ENCODE measurements at regions not wholly inside any gene's neighbourhood (a gene's known extent, or its start where the extent isn't known, plus 50 kb on each side); places are given as distances from the start of the nearest gene placed in this dataset.

DNA sequence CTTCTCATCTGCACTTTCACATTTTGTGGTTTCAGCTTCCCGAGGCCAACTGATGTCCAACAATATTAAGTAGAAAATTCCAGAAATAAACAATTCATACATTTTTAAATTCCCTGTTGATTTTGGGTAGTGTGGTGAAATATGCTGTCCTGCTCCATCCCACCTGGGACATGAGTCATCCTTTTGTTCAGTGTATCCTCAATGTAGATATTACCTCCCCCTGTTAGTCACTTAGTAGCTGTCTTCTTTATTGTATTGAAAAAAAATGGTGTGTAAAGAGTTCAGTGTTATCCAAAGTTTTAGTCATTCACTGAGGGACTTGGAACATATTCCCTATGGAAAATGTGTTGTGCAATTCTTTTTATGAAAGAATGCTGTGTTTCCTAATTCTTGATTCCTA, 348.1 kb downstream of the SOCS6 start:
- Histone ChIP-seq H3K9ac (ENCODE audit: insufficient read length, low read depth) (no peak overlapping the region), H3K9me3 (ENCODE audit: insufficient read depth, low read length) (no peaks in the 10 kb centered on the region), H3K36me3 (ENCODE audit: insufficient read depth, insufficient read length, low read length) (no peaks in the 10 kb centered on the region), H3K4me3 (ENCODE audit: insufficient read length, low read depth) (no peak overlapping the region), H3K27me3 (ENCODE audit: insufficient read depth, insufficient read length) (no peaks in the 10 kb centered on the region), H3K4me1 (ENCODE audit: insufficient read depth, insufficient read length) (no peaks in the 10 kb centered on the region)
- no peak for DNase-seq (ENCODE audit: low read depth, low spot score)
- TF ChIP-seq YY1 (IDR thresholded peaks at IDR 0.05; ENCODE audit: insufficient read depth, insufficient read length), result no peak
- TF ChIP-seq SUZ12 (IDR thresholded peaks at IDR 0.05; ENCODE audit: extremely low read depth, insufficient read depth, insufficient read length), result no peak

DNA sequence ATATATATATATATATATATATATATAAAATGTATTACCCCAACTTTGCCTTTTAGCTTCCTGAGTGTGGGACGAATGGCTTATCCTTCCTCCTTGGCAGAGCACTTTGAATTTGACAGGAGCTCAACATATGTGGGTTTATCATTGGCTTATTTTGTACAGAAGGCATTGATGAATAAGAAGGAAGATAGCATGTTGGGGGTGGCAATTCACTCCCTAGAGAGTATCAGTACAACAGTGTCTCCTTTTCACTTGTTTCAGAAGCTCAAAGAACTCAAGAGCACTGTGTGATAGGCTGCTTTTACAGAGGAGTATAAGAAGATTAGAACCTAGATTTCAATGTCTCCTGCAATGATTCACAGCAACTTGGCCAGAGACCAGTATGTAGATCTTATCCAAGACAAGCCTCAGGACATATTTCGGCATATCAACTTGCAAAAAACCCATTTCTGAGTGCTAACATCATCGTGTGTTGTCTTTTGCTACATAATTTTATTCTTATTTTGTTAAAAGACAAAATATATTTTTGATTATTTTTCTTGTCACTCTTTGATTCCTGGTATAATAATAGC, 345.8 kb downstream of the SOCS6 start:
- TF ChIP-seq SUZ12 (IDR thresholded peaks at IDR 0.05; ENCODE audit: extremely low read depth, insufficient read depth, insufficient read length) (no peak), ZNF274 (IDR thresholded peaks at IDR 0.05; ENCODE audit: low read depth, low read length) (no peak), YY1 (IDR thresholded peaks at IDR 0.05; ENCODE audit: insufficient read depth, insufficient read length) (no peak)
- Histone ChIP-seq H3K36me3 (ENCODE audit: insufficient read depth, insufficient read length, low read length) (no peaks in the 10 kb centered on the region), H3K4me3 (ENCODE audit: insufficient read length, low read depth) (no peak overlapping the region), H3K27me3 (ENCODE audit: insufficient read depth, insufficient read length) (no peaks in the 10 kb centered on the region), H3K4me1 (ENCODE audit: insufficient read depth, insufficient read length) (no peaks in the 10 kb centered on the region), H3K9me3 (ENCODE audit: insufficient read depth, low read length) (no peaks in the 10 kb centered on the region), H3K9ac (ENCODE audit: insufficient read length, low read depth) (no peak overlapping the region)
- no peak for DNase-seq (ENCODE audit: low read depth, low spot score)

GRCh38 chr18:70627182-70627802, 338.4 kb downstream of the SOCS6 start:
- DNase-seq (ENCODE audit: low read depth, low spot score), result no peak
- Histone ChIP-seq H3K4me1 (ENCODE audit: insufficient read depth, insufficient read length) (no peaks in the 10 kb centered on the region), H3K36me3 (ENCODE audit: insufficient read depth, insufficient read length, low read length) (no peaks in the 10 kb centered on the region), H3K4me3 (ENCODE audit: insufficient read length, low read depth) (no peak overlapping the region), H3K9ac (ENCODE audit: insufficient read length, low read depth) (no peak overlapping the region), H3K27me3 (ENCODE audit: insufficient read depth, insufficient read length) (no peaks in the 10 kb centered on the region), H3K9me3 (ENCODE audit: insufficient read depth, low read length) (no peaks in the 10 kb centered on the region)
- TF ChIP-seq YY1 (IDR thresholded peaks at IDR 0.05; ENCODE audit: insufficient read depth, insufficient read length) (no peak), SUZ12 (IDR thresholded peaks at IDR 0.05; ENCODE audit: extremely low read depth, insufficient read depth, insufficient read length) (no peak), ZNF274 (IDR thresholded peaks at IDR 0.05; ENCODE audit: low read depth, low read length) (no peak)

- no peak for DNase-seq (ENCODE audit: low read depth, low spot score)
- no peak overlapping the region for H3K4me3 ChIP-seq (ENCODE audit: insufficient read length, low read depth)
- no peaks in the 10 kb centered on the region for H3K27me3 ChIP-seq (ENCODE audit: insufficient read depth, insufficient read length)
- H3K4me1 ChIP-seq (ENCODE audit: insufficient read depth, insufficient read length), result no peaks in the 10 kb centered on the region
- no peak for TF ChIP-seq ZNF274 (IDR thresholded peaks at IDR 0.05; ENCODE audit: low read depth, low read length)
- no peak for TF ChIP-seq SUZ12 (IDR thresholded peaks at IDR 0.05; ENCODE audit: extremely low read depth, insufficient read depth, insufficient read length)
- TF ChIP-seq YY1 (IDR thresholded peaks at IDR 0.05; ENCODE audit: insufficient read depth, insufficient read length), result no peak
- H3K9ac ChIP-seq (ENCODE audit: insufficient read length, low read depth), result no peak overlapping the region
- H3K36me3 ChIP-seq (ENCODE audit: insufficient read depth, insufficient read length, low read length), result no peaks in the 10 kb centered on the region
- no peaks in the 10 kb centered on the region for H3K9me3 ChIP-seq (ENCODE audit: insufficient read depth, low read length)
Observed at GRCh38 chr18:70622622-70623419, 334.0 kb downstream of the SOCS6 start.

DNA sequence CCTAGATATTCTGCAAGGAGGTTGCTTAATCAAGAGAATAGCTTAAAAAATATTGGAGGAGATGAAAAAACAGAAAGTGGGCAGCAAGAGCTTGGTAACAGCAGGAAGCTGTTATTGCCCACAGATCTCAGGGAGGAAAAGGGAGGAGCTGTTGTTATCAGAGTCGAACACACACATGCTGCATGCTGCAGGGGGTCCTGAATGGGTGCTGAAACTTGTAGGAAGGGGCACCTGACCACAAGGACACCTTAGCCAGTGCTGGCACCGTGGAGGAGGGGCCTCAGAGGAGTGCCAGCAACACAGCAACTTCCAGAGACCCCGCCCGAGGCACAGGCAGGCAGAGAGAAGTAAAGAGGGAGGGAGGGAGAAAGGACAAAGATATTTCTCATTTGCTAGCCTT, 332.9 kb downstream of the SOCS6 start:
- Histone ChIP-seq H3K9ac (ENCODE audit: insufficient read length, low read depth) (no peak overlapping the region), H3K9me3 (ENCODE audit: insufficient read depth, low read length) (no peaks in the 10 kb centered on the region), H3K4me3 (ENCODE audit: insufficient read length, low read depth) (no peak overlapping the region), H3K36me3 (ENCODE audit: insufficient read depth, insufficient read length, low read length) (no peaks in the 10 kb centered on the region), H3K4me1 (ENCODE audit: insufficient read depth, insufficient read length) (no peaks in the 10 kb centered on the region), H3K27me3 (ENCODE audit: insufficient read depth, insufficient read length) (no peaks in the 10 kb centered on the region)
- DNase-seq (ENCODE audit: low read depth, low spot score), result no peak
- TF ChIP-seq SUZ12 (IDR thresholded peaks at IDR 0.05; ENCODE audit: extremely low read depth, insufficient read depth, insufficient read length) (no peak), ZNF274 (IDR thresholded peaks at IDR 0.05; ENCODE audit: low read depth, low read length) (no peak), YY1 (IDR thresholded peaks at IDR 0.05; ENCODE audit: insufficient read depth, insufficient read length) (no peak)

- H3K36me3 ChIP-seq (ENCODE audit: insufficient read depth, insufficient read length, low read length), result no peaks in the 10 kb centered on the region
- no peaks in the 10 kb centered on the region for H3K9me3 ChIP-seq (ENCODE audit: insufficient read depth, low read length)
- DNase-seq (ENCODE audit: low read depth, low spot score), result no peak
- TF ChIP-seq SUZ12 (IDR thresholded peaks at IDR 0.05; ENCODE audit: extremely low read depth, insufficient read depth, insufficient read length) (no peak), ZNF274 (IDR thresholded peaks at IDR 0.05; ENCODE audit: low read depth, low read length) (no peak), YY1 (IDR thresholded peaks at IDR 0.05; ENCODE audit: insufficient read depth, insufficient read length) (no peak)
- H3K4me3 ChIP-seq (ENCODE audit: insufficient read length, low read depth), result no peak overlapping the region
- H3K27me3 ChIP-seq (ENCODE audit: insufficient read depth, insufficient read length), result no peaks in the 10 kb centered on the region
- H3K9ac ChIP-seq (ENCODE audit: insufficient read length, low read depth), result no peak overlapping the region
- no peaks in the 10 kb centered on the region for H3K4me1 ChIP-seq (ENCODE audit: insufficient read depth, insufficient read length)
Observed at GRCh38 chr18:70620837-70621612, 332.2 kb downstream of the SOCS6 start.
